LNCAP (cell line): ENCODE measurements at regions not wholly inside any gene's neighbourhood (a gene's known extent, or its start where the extent isn't known, plus 50 kb on each side); places are given as distances from the start of the nearest gene placed in this dataset.

ENCODE experiments used
- TF ChIP-seq, protein P1 (sequence below): fragments of 450-650 bp; IDR thresholded peaks from 2 replicates; pipeline ENCODE4 v1.5.1; 2017; ENCODE audit warnings: mild to moderate bottlenecking

DNA sequence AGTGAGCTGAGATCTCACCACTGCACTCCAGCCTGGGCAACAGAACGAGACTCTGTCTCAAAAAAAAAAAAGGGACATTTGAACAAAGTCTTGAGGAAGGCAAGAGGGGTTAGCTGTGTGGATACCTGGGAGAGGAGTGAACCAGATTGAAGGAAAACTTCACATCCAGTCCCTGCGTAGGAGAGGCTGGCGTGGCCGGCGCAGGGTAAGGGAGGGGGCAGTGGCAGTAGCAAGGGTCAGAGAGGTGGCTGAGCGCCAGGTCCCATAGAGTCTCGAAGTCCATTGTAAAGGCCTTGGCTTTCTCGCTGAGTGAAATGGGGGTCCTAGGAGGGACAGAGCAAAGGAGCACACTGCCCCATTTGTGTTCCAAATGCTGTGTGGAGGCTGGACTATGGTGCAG is 171.8 kb upstream of the WSCD1 start:
- TF ChIP-seq, protein P1, sequence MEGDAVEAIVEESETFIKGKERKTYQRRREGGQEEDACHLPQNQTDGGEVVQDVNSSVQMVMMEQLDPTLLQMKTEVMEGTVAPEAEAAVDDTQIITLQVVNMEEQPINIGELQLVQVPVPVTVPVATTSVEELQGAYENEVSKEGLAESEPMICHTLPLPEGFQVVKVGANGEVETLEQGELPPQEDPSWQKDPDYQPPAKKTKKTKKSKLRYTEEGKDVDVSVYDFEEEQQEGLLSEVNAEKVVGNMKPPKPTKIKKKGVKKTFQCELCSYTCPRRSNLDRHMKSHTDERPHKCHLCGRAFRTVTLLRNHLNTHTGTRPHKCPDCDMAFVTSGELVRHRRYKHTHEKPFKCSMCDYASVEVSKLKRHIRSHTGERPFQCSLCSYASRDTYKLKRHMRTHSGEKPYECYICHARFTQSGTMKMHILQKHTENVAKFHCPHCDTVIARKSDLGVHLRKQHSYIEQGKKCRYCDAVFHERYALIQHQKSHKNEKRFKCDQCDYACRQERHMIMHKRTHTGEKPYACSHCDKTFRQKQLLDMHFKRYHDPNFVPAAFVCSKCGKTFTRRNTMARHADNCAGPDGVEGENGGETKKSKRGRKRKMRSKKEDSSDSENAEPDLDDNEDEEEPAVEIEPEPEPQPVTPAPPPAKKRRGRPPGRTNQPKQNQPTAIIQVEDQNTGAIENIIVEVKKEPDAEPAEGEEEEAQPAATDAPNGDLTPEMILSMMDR = no peak

GRCh38 chr17:5899496-5900195 is 170.5 kb upstream of the WSCD1 start:
- TF ChIP-seq, protein P1 = no peak

DNA sequence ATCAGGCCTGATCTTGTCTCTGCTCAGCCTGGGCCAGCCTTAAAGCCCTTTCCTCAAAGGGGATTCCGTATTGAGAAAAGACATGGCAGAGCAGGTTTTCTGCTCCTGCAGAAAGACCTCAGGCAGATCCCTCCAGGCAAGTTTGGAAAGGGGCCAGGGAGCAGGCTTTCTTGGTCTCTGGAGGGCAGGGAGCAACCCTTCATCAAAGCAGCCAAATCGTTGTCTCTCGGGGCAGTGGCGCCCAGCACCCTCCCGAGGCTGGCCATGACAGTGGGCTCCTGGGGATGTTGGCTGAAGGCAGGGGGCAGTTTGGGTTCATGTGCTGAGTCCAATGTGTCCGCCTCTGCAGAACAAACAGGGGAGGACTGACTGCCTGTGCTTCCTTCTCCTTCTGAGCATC is 168.4 kb upstream of the WSCD1 start:
- TF ChIP-seq, protein P1 = no peak

- TF ChIP-seq, protein P1 = no peak
Observed at GRCh38 chr17:5902181-5903140, 167.7 kb upstream of the WSCD1 start.

DNA sequence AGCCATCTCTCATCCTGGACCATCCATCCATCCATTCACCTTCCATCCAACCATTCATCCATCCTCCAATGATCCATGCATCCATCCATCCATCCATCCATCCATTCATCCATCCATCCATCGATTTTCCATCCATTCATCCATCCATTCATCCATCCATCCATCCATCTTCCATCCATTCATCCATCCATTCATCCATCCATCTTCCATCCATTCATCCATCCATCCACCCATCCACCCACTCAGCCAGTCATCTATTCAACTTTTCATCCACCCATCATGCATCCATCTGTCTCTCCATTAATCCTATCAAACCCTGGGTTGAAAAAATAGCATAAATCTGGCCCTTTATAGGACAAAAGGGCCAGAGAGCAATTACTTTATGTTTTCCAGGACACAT is 158.3 kb upstream of the WSCD1 start:
- TF ChIP-seq, protein P1 = no peak

DNA sequence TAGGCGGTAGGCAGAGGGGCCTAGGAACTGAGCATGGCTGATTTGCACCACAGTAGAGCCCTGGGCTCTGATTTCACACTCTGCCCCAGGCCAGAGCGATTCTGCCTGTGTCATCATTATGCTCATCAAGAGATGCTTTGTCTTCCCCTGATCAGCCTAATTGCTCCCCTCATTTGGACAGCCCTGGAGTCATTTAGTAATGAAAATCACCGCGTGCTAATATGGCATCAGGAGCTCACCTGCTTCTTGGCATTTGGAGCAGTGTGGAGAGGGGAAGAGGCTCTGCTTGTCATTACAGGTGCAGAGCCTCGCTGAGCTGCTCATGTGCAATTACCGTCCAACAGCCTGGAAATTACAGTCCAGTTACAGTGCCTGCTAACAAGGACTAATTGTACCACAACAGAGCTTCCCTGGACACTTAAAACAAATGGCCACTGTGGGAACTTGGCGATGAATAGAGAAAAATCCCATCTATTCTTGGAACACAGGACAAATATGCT is 157.1 kb upstream of the WSCD1 start:
- TF ChIP-seq, protein P1 = no peak

GRCh38 chr17:5913641-5914040 is 156.5 kb upstream of the WSCD1 start:
- TF ChIP-seq, protein P1 = no peak
